Heart left ventricle (tissue), 16 donors: ENCODE measurements at regions not wholly inside any gene's neighbourhood (a gene's known extent, or its start where the extent isn't known, plus 50 kb on each side); places are given as distances from the start of the nearest gene placed in this dataset.

Experiments used
- ATAC-seq, 4 donors: fragments of 200-7000 bp; cut with Tn5 transposase; one replicate each; pipeline ENCODE4 v1.9.1; 2020 to 2022; ENCODE audit warnings: moderate library complexity in 4 of 4, mild to moderate bottlenecking in 3 of 4, moderate number of reproducible peaks in 1 of 4
- DNase-seq, 5 donors: peaks; one replicate each; pipeline ENCODE4 v3.0.0-alpha.2; 2020
- H3K27ac ChIP-seq, 12 donors: fragments of 200-600 bp; sonication (generic) in 4 of 12; one replicate each; pipeline versions ENCODE4 v1.5.0 to v1.8.0; 2016 to 2022; ENCODE audit warnings: mild to moderate bottlenecking in 2 of 12
- H3K27me3 ChIP-seq, 9 donors: fragments of 200-600 bp; sonication (generic) in 2 of 9; one replicate each; pipeline versions ENCODE4 v1.5.1 to v1.8.0; 2016 to 2022; ENCODE audit warnings: mild to moderate bottlenecking in 3 of 9
- H3K36me3 ChIP-seq, 9 donors: fragments of 200-600 bp; sonication (generic) in 2 of 9; one replicate each; pipeline versions ENCODE4 v1.5.0 to v1.8.0; 2018 to 2022; ENCODE audit warnings: mild to moderate bottlenecking in 2 of 9
- H3K4me1 ChIP-seq, 12 donors: fragments of 200-600 bp; sonication (generic) in 4 of 12; one replicate each; pipeline versions ENCODE4 v1.5.0 to v1.8.0; 2016 to 2022; ENCODE audit warnings: mild to moderate bottlenecking in 3 of 12
- H3K4me3 ChIP-seq, 12 donors: fragments of 200-600 bp; sonication (generic) in 4 of 12; one replicate each; pipeline versions ENCODE4 v1.5.0 to v1.8.0; 2017 to 2022; ENCODE audit warnings: mild to moderate bottlenecking in 9 of 12, moderate library complexity in 4 of 12
- H3K9me3 ChIP-seq, 12 donors: fragments of 200-600 bp; sonication (generic) in 4 of 12; one replicate each; pipeline versions ENCODE4 v1.5.0 to v1.8.0; 2016 to 2022; ENCODE audit warnings: mild to moderate bottlenecking in 1 of 12
- CTCF ChIP-seq, 12 donors: fragments of 200-600 bp; sonication (generic) in 4 of 12; IDR thresholded peaks; one replicate each; pipeline versions ENCODE4 v1.5.0 to v1.8.0; 2018 to 2022; ENCODE audit warnings: antibody characterized with exemption in 12 of 12, mild to moderate bottlenecking in 5 of 12
- POLR2A ChIP-seq, 2 donors: fragments of 450-650 bp; IDR thresholded peaks; one replicate each; pipeline ENCODE4 v1.6.1; 2017; ENCODE audit warnings: antibody characterized with exemption in 2 of 2, mild to moderate bottlenecking in 2 of 2, moderate library complexity in 2 of 2
- WGBS, 4 donors: extraction: QIAGEN DNeasy Blood & Tissue Kit in 2 of 4; methylation state at CpG; one replicate each; pipeline versions ENCODE4 v1.1.5 to v1.1.7; 2013 to 2018; 5-methylcytosine and 5-hydroxymethylcytosine counted together
- intact Hi-C, 10 donors: fragments of 100-400 bp; cut with DNase I; formaldehyde crosslinking; loops; one replicate each; pipeline versions ENCODE4 v1.11.1 to v1.14.2; 2022
- donor health status: ischemic (EF 13 %, LVEDD 7.1; RV severe dilation, severe dysfunction).
- donor health status: healthy with polysubstance abuse.
- donor health status: DM: no; HTN: yes; CAD: no.
- donor health status: DM: no; HTN: no; CAD: no.
- donor health status: ischemic (EF 25% LVEDD 6.9; RV normal size, moderate dysfunction).
- donor health status: ischemic (EF 25% LVEDD 5.7; RV mildly dilated, moderate dysfunction).
- donor health status: healthy.
- donor health status: DM: yes; HTN: yes; CAD: no.
- donor health status: ischemic (EF 35%, LVEDD 5.7; RV mildly dilated, moderate dysfunction).
- donor health status: nonischemic (EF 11% LVEDD 7.7; RV severe dilation, severe dysfunction).
- donor health status: DM: yes; HTN: yes; CAD: no.
- donor health status: PGD.
- donor health status: ischemic (EF 29% LVEDD 5.4; RV normal size, mild dysfunction).
- donor health status: nonischemic (EF 23%, LVEDD 6.1; RV moderate dilation, normal function).

GRCh38 chr4:137203601-137204000 lies 328.7 kb downstream of the PCDH18 start:
- Histone ChIP-seq H3K9me3 (no peaks in the 10 kb centered on the region), H3K4me1 (no peaks in the 10 kb centered on the region), H3K27me3 (no peaks in the 10 kb centered on the region), H3K27ac (no peak overlapping the region), H3K36me3 (no peaks in the 10 kb centered on the region), H3K4me3 (no peak overlapping the region)
- no peak for DNase-seq
- 58 to 67% (median 63%) methylated on average over 2 of the region's 2 CpGs for WGBS, 4 donors
- intact Hi-C loops: no loop called here
- no peak for TF ChIP-seq CTCF (IDR thresholded peaks at IDR 0.05)
- no peak for TF ChIP-seq POLR2A (IDR thresholded peaks at IDR 0.05)
- ATAC-seq: no peak

GRCh38 chr4:137200322-137200721 lies 332.0 kb downstream of the PCDH18 start:
- Histone ChIP-seq H3K4me1 (no peaks in the 10 kb centered on the region), H3K9me3 (no peaks in the 10 kb centered on the region), H3K27me3 (no peaks in the 10 kb centered on the region), H3K27ac (no peak overlapping the region), H3K36me3 (no peaks in the 10 kb centered on the region), H3K4me3 (no peak overlapping the region)
- intact Hi-C loops: no loop called here
- TF ChIP-seq POLR2A (IDR thresholded peaks at IDR 0.05): no peak
- TF ChIP-seq CTCF (IDR thresholded peaks at IDR 0.05): no peak
- DNase-seq (no peak), ATAC-seq (no peak)
- 20 to 41% (median 27%) methylated on average over 2 of the region's 2 CpGs for whole genome bisulfite sequencing, 4 donors

GRCh38 chr4:137198791-137199190 lies 333.5 kb downstream of the PCDH18 start:
- Histone ChIP-seq H3K4me3 (no peak overlapping the region), H3K4me1 (no peaks in the 10 kb centered on the region), H3K27ac (no peak overlapping the region), H3K36me3 (no peaks in the 10 kb centered on the region), H3K9me3 (no peaks in the 10 kb centered on the region), H3K27me3 (no peaks in the 10 kb centered on the region)
- DNase-seq (no peak), ATAC-seq (no peak)
- no peak for TF ChIP-seq CTCF (IDR thresholded peaks at IDR 0.05)
- no peak for TF ChIP-seq POLR2A (IDR thresholded peaks at IDR 0.05)
- 87 to 97% (median 90%) methylated on average over 4 of the region's 4 CpGs for WGBS, 4 donors
- intact Hi-C loops: no loop called here

GRCh38 chr4:137194670-137195069 lies 337.6 kb downstream of the PCDH18 start:
- no peak for ATAC-seq
- no peak for DNase-seq
- WGBS, 4 donors: 75 to 84% (median 79%) methylated on average over 1 of the region's 1 CpG

More at GRCh38 chr4:137194670-137195069, 337.6 kb downstream of the PCDH18 start:
- TF ChIP-seq CTCF (IDR thresholded peaks at IDR 0.05): no peak
- intact Hi-C loops: no loop called here
- Histone ChIP-seq H3K9me3 (no peaks in the 10 kb centered on the region), H3K27ac (no peak overlapping the region), H3K36me3 (no peaks in the 10 kb centered on the region), H3K27me3 (no peaks in the 10 kb centered on the region), H3K4me3 (no peak overlapping the region), H3K4me1 (no peaks in the 10 kb centered on the region)
